Activated naive CD8-positive, alpha-beta T cell treated with anti-CD3 and anti-CD28 coated beads, Interleukin-2, amount 50 U/mL, for 24 hours (primary cell): ENCODE measurements at regions not wholly inside any gene's neighbourhood (a gene's known extent, or its start where the extent isn't known, plus 50 kb on each side); places are given as distances from the start of the nearest gene placed in this dataset.
"Not testable (repeated sequence)": the region's sequence is repeated elsewhere in the genome, so short reads cannot be mapped to it uniquely, and the experiment has no call there.

Experiments used
- ATAC-seq: fragments of 150-1000 bp; cut with Tn5 transposase; one replicate; pipeline ENCODE4 v1.10.0; 2021
- DNase-seq: peaks from one replicate; pipeline ENCODE4 v3.0.0; 2021
- H3K27ac Mint-ChIP-seq: one replicate; pipeline ENCODE4 v1.8.0; 2021; ENCODE audit warnings: mild to moderate bottlenecking, mixed read lengths
- H3K27me3 Mint-ChIP-seq: one replicate; pipeline ENCODE4 v1.8.0; 2021; ENCODE audit warnings: mixed read lengths
- H3K36me3 Mint-ChIP-seq: one replicate; pipeline ENCODE4 v1.8.0; 2021; ENCODE audit warnings: low read depth, mixed read lengths
- H3K4me1 Mint-ChIP-seq: one replicate; pipeline ENCODE4 v1.8.0; 2021; ENCODE audit warnings: mixed read lengths
- H3K4me3 Mint-ChIP-seq: one replicate; pipeline ENCODE4 v1.8.0; 2021; ENCODE audit warnings: mild to moderate bottlenecking, moderate library complexity, mixed read lengths
- H3K9me3 Mint-ChIP-seq: one replicate; pipeline ENCODE4 v1.8.0; 2021; ENCODE audit warnings: mixed read lengths

GRCh38 chr18:22602456-22602855, 184.7 kb upstream of the CTAGE1 start:
- not testable (repeated sequence) for H3K4me3 Mint-ChIP-seq, H3K9me3 Mint-ChIP-seq, DNase-seq, H3K36me3 Mint-ChIP-seq, H3K4me1 Mint-ChIP-seq, H3K27me3 Mint-ChIP-seq, ATAC-seq, H3K27ac Mint-ChIP-seq

- H3K9me3 Mint-ChIP-seq = peaks cover 3% of the 10 kb centered on the region
- H3K36me3 Mint-ChIP-seq = no peaks in the 10 kb centered on the region
- peaks cover 4% of the 10 kb centered on the region for H3K27me3 Mint-ChIP-seq
- no peaks in the 10 kb centered on the region for H3K4me1 Mint-ChIP-seq
- H3K4me3 Mint-ChIP-seq = no peak overlapping the region
- H3K27ac Mint-ChIP-seq = no peak overlapping the region
- no peak for DNase-seq
- ATAC-seq = no peak
These were observed 186.2 kb upstream of the CTAGE1 start for GRCh38 chr18:22603902-22604301.

- ATAC-seq (no peak), DNase-seq (no peak)
- H3K27ac Mint-ChIP-seq = no peak overlapping the region
- no peak overlapping the region for H3K4me3 Mint-ChIP-seq
- H3K9me3 Mint-ChIP-seq = no peaks in the 10 kb centered on the region
- H3K4me1 Mint-ChIP-seq = no peaks in the 10 kb centered on the region
- H3K27me3 Mint-ChIP-seq = peaks cover 4% of the 10 kb centered on the region
- no peaks in the 10 kb centered on the region for H3K36me3 Mint-ChIP-seq
These were observed 186.8 kb upstream of the CTAGE1 start for GRCh38 chr18:22604390-22604985.

- Mint-ChIP-seq H3K27ac (no peak overlapping the region), H3K27me3 (peaks cover 4% of the 10 kb centered on the region), H3K4me3 (no peak overlapping the region), H3K9me3 (no peaks in the 10 kb centered on the region), H3K36me3 (no peaks in the 10 kb centered on the region), H3K4me1 (no peaks in the 10 kb centered on the region)
- DNase-seq (no peak), ATAC-seq (no peak)
These were observed 187.3 kb upstream of the CTAGE1 start for GRCh38 chr18:22604986-22605421.

GRCh38 chr18:22605736-22606135, 188.0 kb upstream of the CTAGE1 start:
- no peak for DNase-seq
- Mint-ChIP-seq H3K4me3 (no peak overlapping the region), H3K27me3 (peaks cover 3% of the 10 kb centered on the region), H3K9me3 (no peaks in the 10 kb centered on the region), H3K27ac (no peak overlapping the region), H3K36me3 (no peaks in the 10 kb centered on the region), H3K4me1 (no peaks in the 10 kb centered on the region)
- ATAC-seq = no peak

GRCh38 chr18:22606563-22607283, 189.0 kb upstream of the CTAGE1 start:
- DNase-seq = no peak
- no peaks in the 10 kb centered on the region for H3K36me3 Mint-ChIP-seq
- H3K9me3 Mint-ChIP-seq = no peaks in the 10 kb centered on the region
- H3K27me3 Mint-ChIP-seq = peaks cover 2% of the 10 kb centered on the region
- H3K4me3 Mint-ChIP-seq = no peak overlapping the region
- H3K4me1 Mint-ChIP-seq = no peaks in the 10 kb centered on the region
- ATAC-seq = no peak
- no peak overlapping the region for H3K27ac Mint-ChIP-seq

- no peak overlapping the region for H3K27ac Mint-ChIP-seq
- H3K9me3 Mint-ChIP-seq = no peaks in the 10 kb centered on the region
- H3K4me3 Mint-ChIP-seq = no peak overlapping the region
- ATAC-seq (no peak), DNase-seq (no peak)
- H3K4me1 Mint-ChIP-seq = no peaks in the 10 kb centered on the region
- peaks cover 2% of the 10 kb centered on the region for H3K27me3 Mint-ChIP-seq
- no peaks in the 10 kb centered on the region for H3K36me3 Mint-ChIP-seq
These were observed 189.5 kb upstream of the CTAGE1 start for GRCh38 chr18:22607284-22607635.

- Mint-ChIP-seq H3K4me1 (no peaks in the 10 kb centered on the region), H3K9me3 (no peaks in the 10 kb centered on the region), H3K27ac (no peak overlapping the region), H3K27me3 (no peaks in the 10 kb centered on the region), H3K36me3 (no peaks in the 10 kb centered on the region), H3K4me3 (no peak overlapping the region)
- ATAC-seq (no peak), DNase-seq (no peak)
These were observed 191.1 kb upstream of the CTAGE1 start for GRCh38 chr18:22608847-22609246.

- DNase-seq = no peak
- no peak for ATAC-seq
- H3K4me1 Mint-ChIP-seq = no peaks in the 10 kb centered on the region
- H3K27me3 Mint-ChIP-seq = no peaks in the 10 kb centered on the region
- H3K27ac Mint-ChIP-seq = no peak overlapping the region
- no peaks in the 10 kb centered on the region for H3K9me3 Mint-ChIP-seq
- no peak overlapping the region for H3K4me3 Mint-ChIP-seq
- no peaks in the 10 kb centered on the region for H3K36me3 Mint-ChIP-seq
These were observed 191.9 kb upstream of the CTAGE1 start for GRCh38 chr18:22609642-22610041.

- H3K4me1 Mint-ChIP-seq = no peaks in the 10 kb centered on the region
- ATAC-seq = no peak
- no peaks in the 10 kb centered on the region for H3K9me3 Mint-ChIP-seq
- no peaks in the 10 kb centered on the region for H3K27me3 Mint-ChIP-seq
- H3K4me3 Mint-ChIP-seq = no peak overlapping the region
- no peaks in the 10 kb centered on the region for H3K36me3 Mint-ChIP-seq
- DNase-seq = no peak
- H3K27ac Mint-ChIP-seq = no peak overlapping the region
These were observed 195.5 kb upstream of the CTAGE1 start for GRCh38 chr18:22613058-22613690.

- Mint-ChIP-seq H3K27me3 (peaks cover 2% of the 10 kb centered on the region), H3K9me3 (no peaks in the 10 kb centered on the region), H3K4me1 (no peaks in the 10 kb centered on the region), H3K4me3 (no peak overlapping the region), H3K36me3 (no peaks in the 10 kb centered on the region), H3K27ac (no peak overlapping the region)
- no peak for DNase-seq
- no peak for ATAC-seq
These were observed 196.1 kb upstream of the CTAGE1 start for GRCh38 chr18:22613788-22614187.

- peaks cover 3% of the 10 kb centered on the region for H3K27me3 Mint-ChIP-seq
- H3K36me3 Mint-ChIP-seq = no peaks in the 10 kb centered on the region
- DNase-seq (no peak), ATAC-seq (no peak)
- H3K27ac Mint-ChIP-seq = no peak overlapping the region
- no peak overlapping the region for H3K4me3 Mint-ChIP-seq
- peaks cover 3% of the 10 kb centered on the region for H3K9me3 Mint-ChIP-seq
- no peaks in the 10 kb centered on the region for H3K4me1 Mint-ChIP-seq
These were observed 205.8 kb upstream of the CTAGE1 start for GRCh38 chr18:22623513-22623912.

GRCh38 chr18:22624176-22624575, 206.5 kb upstream of the CTAGE1 start:
- DNase-seq (no peak), ATAC-seq (no peak)
- Mint-ChIP-seq H3K4me1 (no peaks in the 10 kb centered on the region), H3K27ac (no peak overlapping the region), H3K4me3 (no peak overlapping the region), H3K27me3 (no peaks in the 10 kb centered on the region), H3K9me3 (peaks cover 3% of the 10 kb centered on the region), H3K36me3 (no peaks in the 10 kb centered on the region)

- Mint-ChIP-seq H3K27me3 (no peaks in the 10 kb centered on the region), H3K4me3 (no peak overlapping the region), H3K9me3 (peaks cover 3% of the 10 kb centered on the region), H3K27ac (no peak overlapping the region), H3K4me1 (no peaks in the 10 kb centered on the region), H3K36me3 (no peaks in the 10 kb centered on the region)
- no peak for DNase-seq
- ATAC-seq = no peak
These were observed 207.7 kb upstream of the CTAGE1 start for GRCh38 chr18:22625406-22625805.

- H3K4me1 Mint-ChIP-seq = no peaks in the 10 kb centered on the region
- no peak overlapping the region for H3K4me3 Mint-ChIP-seq
- no peak overlapping the region for H3K27ac Mint-ChIP-seq
- ATAC-seq = no peak
- H3K36me3 Mint-ChIP-seq = no peaks in the 10 kb centered on the region
- DNase-seq = no peak
- H3K27me3 Mint-ChIP-seq = no peaks in the 10 kb centered on the region
- H3K9me3 Mint-ChIP-seq = peaks cover 3% of the 10 kb centered on the region
These were observed 209.1 kb upstream of the CTAGE1 start for GRCh38 chr18:22626771-22627170.
